ENCODE measurements at regions not wholly inside any gene's neighbourhood (a gene's known extent, or its start where the extent isn't known, plus 50 kb on each side); places are given as distances from the start of the nearest gene placed in this dataset.

DNA sequence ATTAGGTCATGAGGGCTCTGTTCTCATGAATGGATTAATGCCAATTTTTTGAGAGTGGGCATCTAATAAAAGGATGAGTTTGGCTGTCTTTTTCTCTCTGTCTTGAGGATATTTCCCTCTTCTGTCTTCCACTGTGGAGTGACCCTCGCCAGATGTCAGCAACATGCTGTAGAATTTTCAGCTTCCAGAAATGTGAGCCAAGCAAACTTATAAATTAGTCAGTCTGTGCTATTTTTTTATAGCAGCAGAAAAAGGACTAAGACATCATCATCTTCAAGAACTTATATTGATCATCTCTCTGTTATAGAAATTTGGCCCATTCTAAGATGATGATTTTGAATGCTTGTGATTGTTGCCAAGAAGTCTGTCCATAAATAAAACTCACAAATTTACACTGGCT lies 431.4 kb downstream of the FGF9 start:
- no peak for DNase-seq

DNA sequence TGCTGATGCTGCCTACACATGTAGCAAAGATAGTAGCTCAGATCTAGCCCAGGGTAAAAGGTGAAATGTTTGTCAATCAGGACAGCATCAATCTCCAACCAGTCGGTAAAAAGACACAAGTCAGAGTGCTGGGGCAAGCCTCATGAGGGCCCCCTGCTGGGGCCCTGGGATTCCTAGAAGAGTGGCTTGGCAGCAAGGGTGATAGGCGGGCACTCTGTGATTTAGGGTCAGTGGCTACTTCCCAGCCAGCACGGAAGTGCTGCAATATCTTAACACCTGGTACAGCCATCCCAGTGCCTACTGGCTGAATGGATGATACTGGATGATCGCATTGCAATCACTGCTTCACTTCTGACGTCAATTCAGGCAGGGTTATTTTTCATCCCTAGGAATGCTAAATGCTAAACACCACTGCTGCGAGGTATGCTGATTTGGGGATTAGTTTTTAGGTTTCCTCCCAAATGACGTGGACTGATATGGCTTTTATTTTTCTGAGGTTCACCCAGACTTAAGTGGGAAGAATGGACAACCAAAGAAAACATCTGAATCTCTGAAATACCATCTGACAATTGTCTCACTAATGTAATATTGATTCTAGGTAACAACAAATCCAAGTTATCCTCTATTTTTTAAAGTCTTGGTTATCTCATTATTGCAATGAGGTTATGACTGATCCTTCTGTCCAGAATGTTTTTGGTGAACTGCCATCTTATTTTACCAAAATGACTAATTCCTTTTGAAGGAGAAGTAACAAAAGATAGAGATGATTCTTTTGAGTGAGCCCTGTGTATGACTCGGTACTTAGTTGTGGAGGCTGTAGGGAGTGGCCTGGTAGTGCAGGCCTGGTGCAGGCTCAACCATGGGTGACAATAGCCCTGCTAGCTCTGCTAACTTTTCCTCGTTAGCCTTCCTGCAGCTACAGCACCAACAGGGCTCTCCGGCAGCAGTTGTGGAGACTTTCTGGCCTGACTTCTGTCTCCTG lies 432.5 kb downstream of the FGF9 start:
- no peak for DNase-seq

DNA sequence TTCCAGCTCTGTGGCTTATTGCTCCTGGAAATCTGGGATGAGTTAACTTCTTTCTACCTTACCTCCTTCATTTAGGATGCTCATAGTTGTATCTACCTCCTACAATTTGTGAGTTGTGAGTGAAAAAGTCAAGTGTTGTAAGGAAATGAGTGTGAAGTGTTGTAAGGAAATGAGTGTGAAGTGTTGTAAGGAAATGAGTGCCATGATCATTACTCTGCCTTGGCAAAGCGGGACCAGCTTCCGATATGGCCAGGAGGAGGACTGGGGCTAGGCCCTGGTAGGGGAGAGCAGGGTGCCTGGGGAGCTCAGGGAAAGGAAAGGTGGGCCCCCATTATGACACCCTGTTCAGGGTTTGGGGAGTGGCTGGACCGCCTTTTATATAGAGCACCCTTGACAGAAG lies 435.2 kb downstream of the FGF9 start:
- no peak for DNase-seq

DNA sequence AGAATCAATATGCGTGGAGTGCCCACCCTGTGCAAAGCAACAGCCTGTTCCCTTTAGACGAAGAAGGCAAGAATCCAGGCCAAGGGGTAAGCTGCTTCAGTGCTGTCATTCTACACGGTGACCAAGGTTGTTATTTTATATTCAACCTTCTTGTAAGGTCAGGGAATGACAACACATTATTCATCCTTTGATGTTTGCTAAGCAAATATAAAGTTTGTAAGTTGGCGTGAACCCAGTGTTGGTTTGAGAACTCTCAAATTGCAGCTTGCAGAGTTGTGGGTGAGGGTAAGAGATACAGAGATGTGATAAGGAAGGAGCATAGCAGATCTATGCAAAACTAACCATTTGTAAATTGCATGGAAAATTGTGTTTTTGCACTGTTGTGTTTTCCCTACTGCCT lies 436.7 kb downstream of the FGF9 start:
- no peak for DNase-seq

DNA sequence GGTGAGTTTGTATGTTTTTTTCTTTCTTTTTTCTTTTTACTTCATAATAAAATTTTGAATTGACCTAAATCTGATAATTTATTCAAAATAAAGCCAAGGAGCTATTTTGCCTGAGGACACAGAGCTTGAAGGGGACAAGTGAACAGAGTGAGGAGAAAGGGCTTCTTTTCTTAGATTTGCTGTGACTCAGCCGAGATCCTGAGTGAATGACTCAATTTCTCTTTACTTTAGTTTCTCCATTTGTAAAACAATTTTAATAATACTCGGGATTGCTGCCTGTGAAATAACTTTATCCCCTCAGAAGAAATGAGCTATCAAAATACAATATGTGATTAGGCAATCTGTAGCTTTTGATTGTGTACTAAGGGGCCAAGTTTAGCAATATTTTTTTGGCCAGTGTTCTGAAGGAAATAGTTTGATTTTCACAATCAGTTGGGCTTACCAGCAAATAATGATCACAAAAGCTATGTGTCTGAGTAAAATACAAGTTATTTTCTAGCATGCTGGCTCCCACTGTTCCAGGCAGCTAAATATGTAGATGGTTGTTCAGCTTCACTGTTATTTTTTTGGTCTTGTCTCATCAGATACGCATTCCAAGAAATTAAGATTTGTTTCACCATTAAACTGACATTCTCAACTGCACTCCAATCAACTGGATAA lies 437.5 kb downstream of the FGF9 start:
- no peak for DNase-seq

DNA sequence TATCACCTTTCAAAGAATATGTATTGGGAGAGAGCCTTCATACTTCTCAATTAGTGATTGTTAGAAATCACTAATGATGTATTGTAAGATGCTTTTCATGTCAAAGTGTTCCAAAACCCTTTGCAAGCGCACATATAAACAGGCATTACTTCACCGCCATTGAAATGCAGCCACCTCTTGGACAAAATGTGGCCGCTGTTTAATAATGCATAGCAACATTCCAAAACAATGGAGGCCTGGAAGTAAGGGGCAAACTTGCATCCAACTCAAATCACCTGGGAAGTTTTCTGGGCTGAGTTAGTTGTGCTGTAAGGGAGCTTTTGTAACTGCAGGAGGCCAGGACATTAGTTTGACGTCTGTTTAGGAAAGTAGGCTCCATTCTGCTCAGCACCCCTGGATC lies 438.1 kb downstream of the FGF9 start:
- no peak for DNase-seq

DNA sequence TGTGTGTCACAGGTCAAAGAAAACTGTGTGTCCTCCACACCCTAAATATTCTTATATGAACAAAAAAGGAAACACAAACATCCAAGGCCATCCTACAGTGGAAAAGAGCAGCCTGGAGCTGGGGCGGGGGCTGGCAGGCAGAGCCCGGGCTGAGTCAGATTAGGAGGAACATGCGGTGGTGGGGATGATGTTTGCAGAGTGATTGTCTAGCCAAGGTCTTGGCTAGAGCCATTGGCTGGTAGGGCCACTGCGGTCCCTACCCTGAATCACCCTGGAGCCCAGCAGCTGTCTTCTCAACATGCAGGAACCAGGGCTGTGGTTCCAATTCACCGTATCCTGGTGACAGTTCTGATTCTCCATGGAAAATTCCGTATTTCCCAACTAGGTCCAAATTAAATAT lies 439.5 kb downstream of the FGF9 start:
- DNase-seq: no peak

DNA sequence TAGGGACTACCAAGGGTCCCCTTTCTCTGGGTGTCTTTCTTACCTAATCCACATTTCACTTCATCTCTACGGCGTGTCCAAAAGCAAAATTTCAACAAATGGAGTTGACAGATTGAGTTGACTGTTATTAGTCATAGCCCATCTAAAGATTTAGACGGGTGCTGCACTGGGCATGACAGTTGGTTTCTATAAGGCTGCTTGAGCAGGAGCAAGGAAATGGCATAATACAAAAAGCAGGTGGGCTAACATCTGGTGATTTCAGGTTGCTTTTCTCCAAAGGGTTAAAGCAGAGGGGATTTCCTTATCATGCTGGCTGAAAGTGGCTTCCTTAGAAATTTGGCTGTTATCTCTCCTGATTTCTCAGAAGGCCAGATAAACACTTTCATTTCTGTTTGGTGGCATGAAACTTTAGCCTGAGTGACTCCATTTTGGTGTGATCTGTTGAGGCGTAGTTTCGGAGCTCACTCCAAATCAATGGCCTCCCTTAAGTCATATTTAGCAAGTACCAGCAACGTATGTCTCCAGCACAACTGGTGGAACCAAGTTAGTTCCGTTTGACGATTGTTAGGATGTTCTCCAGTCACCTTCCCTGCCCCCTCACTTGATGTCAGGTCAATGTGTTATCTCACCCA lies 440.4 kb downstream of the FGF9 start:
- DNase-seq: no peak

DNA sequence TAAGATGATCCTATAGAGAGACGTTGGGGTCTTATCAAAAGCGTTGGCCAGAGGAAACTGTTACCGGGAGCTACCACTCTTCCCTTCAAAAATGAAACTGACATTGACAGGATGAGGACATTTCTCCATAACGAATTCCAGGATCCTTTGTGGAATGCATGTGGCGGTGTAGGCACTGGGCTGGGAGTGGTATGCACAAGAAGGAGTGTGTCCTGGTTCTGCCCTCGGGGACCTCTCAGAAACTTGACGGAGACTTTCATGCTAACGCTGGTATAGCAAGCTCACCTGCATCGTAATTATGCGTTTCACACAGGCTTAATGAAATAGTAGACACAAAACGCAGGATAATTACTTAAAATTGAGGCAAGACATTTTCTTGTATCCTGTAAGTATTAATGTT lies 441.1 kb downstream of the FGF9 start:
- no peak for DNase-seq

DNA sequence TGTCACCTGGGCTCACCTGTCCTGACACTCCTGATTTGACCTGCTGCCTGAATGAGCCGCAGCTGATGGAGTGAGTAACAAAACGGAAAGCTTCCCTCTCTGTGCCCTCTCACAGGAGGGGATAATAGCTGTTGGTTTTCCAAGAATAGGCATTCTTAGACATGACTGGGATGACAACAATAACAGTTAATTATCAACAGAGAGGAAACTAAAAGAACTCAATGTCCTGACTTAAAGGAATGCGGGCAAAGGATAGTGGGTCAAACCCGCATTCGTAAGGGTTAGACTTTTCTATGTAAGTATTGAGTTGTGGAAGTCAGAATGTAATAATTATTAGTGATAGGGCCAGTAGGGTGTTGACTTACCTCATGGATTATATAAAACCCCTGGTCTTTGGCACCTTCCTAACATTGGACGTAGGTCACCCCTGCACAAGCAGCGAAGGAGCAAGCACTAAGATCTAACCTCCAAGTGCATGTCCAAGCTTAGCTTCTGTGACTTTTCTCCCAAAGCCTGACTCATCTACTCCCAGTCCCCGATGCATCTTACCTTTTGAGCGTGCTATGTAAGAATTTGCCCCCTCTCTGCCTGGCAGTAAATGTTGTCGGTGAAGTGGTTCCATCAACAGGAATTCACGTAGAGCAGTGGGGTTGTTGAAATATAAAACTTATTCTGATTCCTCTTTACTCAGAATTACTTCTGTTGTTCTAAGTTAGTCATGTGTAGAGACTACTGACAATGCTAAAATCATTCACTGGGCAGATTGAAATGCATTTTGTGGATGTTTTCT lies 442.3 kb downstream of the FGF9 start:
- DNase-seq: no peak

DNA sequence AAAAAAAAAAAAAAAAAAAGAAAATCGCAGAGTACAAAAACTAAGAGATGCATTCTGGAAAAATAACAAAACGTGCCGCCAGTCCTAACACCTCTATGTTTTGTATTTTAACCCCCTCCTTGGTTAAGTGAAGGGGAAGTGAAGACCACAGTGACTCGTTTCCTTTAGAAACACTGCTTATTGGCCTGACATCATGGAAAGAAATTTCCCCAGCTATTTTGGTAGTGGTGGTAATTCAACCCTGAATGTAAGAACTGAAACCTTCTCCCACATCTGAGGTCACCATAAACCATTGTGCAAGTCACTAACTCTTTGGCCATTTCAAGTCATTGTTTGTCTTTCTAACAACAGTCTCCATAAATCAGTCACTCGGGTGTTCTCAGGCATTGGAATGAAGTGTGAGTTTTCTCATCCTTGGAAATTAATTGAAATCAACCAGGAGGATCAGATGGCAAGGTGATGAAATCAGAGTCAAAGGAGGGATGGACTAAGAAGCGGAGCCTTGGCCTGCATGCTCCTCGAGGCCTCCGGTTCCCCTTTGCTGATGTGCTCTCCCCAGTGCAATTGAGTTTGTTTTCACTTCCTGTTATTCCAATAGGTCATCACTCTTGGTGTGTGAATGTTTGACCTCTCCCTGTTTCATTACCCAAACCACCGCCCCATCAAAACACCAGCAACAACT lies 443.9 kb downstream of the FGF9 start:
- no peak for DNase-seq

DNA sequence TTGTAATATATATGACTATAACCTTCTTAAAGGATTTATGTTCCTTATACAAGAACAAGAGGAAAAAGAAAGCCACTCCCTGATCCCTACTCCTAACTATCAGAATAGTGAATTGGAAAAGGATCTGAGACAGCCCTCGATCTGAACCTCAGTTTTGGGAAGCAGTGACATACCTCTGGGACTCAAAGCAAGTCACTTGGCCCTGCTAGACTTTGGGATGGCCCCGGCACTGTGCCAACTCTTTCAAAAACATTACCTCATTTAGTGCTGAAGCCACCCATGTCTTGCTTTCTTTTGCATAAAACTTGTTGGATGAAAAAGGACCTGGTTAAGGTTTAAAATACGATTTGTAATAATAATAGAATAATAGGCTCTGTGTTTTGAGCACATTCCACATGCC lies 447.3 kb downstream of the FGF9 start:
- no peak for DNase-seq

DNA sequence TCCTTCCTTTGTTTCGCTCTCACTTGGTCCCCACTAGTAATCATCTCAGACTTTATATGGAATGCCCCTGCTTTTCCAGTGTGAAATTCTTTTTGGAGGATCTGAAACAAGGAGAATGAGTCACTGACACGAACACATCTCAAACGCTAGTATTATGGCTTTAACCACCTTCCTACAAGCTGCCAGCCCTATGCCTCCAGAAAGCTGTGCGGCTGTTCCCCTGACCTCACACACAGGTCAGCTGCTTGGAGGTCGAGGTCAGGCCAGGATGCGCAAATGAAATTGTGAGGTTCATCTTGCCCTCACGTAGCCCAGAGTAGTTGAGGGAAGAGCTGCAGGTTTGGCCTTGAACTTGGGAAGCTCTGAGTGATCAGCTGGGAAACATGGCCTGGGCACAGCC lies 449.8 kb downstream of the FGF9 start:
- DNase-seq: no peak

DNA sequence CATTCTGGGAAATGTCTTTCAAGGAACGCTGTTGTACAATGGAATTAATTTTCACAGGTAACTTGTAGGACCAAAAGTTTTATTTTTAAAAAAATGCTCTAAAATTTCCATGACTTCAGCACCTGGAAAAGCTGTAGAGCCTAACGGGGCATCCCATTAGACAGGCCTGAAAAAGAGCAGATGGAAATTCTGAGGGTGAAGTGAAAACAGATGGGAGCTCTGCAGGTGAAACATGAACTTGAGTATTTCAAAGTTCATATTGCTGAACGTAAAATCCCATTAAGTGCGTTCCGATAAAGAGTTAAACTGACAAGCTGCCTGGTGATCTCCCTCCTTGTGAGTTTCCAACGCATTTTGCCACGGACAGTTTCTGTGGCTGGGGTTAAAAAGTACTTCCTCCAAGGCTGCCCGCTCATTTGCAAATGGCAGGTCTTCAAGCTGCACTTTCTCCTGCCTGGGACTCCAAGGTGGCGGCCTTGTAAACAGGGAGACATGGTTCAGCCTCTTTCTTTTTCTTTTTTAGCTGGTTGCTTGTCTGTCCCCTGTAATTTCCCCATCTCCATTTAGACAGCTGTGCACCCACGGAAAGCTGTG lies 450.4 kb downstream of the FGF9 start:
- no peak for DNase-seq

DNA sequence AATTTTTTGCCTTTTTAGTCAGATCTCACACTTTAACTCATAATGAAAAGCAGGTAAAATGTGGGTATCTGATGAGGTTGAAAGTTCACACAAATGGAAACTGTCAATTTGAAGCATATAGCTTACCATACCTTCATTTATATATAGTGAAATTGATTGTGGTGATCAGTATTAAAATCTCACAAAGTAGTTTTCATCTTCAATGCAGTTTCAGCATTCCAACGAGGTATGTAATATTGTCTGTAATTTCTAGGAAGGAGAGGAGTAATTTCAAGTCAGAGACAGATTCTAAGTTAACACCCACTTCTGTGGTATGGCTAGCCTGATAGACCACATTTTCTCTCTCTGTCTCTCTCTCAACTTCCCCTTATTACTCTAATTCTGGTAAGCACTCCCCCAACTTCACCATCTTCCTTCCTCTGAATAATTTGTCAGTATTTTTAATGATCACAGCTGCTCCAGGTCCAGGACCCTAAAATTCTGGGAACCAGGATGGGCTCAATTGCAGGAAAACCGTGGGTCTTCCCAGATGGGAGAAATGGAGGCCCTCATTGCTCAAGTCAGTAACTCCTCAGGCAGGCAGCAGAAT lies 455.7 kb downstream of the FGF9 start:
- DNase-seq: no peak

DNA sequence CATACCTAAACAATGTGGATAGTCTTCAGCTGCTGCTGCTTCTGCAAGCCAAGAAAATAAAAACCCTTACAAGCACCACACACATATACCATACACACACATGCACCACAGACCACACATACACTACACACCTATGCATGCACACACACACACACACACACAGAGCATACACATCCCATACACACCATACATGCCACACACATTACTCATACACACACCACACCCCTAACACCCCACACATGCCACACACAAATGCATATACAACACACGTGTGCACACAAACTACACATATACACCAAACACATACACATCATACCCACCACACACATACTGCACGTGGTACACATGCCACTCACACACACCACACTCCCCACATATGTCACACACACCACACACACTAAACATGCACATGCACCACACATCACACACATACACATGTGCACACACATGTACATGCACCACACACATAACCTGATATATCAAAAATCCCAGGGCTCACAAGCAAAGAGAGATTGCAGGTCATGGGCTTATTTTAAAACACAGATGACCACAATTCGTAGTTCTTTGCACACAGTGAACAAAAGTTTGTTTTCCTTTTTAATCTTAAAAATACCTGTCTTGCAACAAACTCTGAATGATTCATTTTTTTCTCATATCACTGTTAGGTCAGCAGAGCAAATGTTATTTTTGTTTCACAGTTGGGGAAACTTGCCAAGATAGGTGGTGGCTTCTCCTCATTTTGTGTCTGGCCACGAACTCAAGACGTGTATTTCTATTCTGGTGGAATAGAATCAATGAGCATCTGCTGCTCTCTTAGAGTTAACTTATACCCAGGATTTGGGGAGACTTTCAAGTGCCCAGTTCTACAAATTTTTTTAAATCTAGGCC lies 456.6 kb downstream of the FGF9 start:
- no peak for DNase-seq

DNA sequence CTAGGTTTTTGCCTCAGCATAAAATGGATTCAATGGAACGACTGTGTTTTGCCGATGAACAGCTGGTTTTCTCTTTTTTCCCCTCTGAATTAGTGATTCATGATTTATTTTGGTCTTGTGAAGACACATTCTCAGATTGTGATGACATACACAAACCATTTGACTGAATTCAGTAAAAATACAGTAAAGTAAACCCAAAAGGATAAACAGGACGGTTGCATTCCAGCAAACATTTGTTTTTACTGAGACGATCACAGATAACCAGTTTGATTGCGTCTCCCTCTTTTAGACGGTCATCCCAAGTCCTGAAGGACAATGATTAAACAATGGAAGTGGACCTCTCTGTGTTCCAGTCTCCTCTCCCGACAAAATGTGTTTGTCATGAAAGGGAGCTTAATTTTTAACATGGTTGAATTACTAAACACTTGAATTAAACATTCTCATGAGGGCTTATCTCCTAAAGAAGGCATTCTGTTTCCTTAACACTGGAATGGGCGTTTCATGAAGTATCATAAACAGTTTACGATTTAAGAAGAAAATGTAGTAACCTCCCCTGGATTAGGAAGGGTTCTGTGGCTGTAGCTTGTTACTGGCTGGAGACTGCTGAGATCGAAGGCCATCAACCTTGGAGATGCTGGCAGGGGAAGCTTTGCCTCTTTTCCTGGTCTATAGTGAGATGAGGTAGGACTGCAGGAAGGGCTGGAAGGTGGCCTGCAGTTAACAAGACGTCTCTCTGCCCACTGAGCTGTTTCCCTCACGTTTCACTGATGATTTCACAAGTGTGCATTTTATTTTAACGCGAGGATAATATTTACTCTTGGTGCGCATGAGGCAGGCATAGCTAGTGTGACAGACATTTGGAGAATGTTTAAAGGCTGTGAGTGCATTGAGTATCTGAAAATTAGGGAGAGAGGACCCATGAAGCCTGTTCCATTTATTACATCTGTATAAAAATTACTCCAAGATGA lies 457.9 kb downstream of the FGF9 start:
- DNase-seq: no peak

DNA sequence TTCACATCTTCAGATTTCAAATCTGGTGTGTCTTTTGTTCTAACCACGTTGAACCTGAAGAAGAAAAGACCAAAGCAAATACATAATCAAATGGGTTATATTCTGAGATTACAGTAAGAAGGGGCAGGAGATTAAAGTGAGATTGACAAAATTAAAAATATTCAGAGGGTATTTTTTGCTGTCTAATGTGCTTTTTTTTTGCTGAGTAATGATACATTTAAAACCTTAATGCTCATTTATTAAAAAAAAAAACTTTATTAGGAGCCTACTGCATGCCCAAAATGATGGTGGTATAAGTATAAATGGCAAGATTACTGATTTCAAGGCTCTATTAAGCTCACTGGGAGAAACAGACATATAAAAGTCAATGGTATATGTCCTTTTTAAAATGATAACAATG lies 459.4 kb downstream of the FGF9 start:
- no peak for DNase-seq

DNA sequence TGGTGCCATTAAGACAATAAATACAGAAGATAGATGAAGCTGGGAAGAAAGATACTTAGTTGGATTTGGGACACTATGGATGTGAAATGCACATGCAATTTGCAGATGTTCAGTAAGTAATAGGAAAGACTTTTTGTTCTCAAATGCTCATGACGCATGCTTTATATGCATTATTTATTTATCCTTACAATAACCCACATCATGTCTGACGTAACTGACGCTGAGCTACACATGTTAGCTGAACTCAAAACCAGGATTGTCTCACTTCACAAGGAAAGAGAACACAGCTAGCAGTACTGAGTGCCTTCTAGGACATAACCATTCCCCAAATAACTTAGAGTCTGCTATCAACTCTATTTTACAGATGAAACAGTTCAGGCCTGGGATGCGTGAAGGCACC lies 463.4 kb downstream of the FGF9 start:
- DNase-seq: no peak
